ENCODE measurements at regions not wholly inside any gene's neighbourhood (a gene's known extent, or its start where the extent isn't known, plus 50 kb on each side); places are given as distances from the start of the nearest gene placed in this dataset.

DNA sequence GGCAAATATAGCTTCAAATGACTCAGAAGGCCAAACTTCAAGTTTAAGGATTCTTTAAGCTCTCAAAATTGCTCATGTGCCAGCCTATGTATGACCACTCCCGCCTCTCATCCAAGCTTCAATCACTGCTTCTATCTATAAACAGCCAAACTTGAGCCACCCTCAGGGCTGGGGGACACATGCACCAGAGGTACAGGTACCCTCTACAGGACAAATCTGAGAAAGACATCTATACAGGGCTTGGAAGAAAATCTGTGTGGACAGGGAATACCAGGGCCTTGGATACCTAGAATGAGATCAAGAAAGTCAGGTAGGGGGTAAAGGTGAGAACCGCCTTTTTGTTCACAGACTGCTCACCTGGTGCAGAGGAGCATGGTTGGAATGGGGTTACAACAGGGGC lies 217.9 kb downstream of the ATPSCKMT start:
- Histone ChIP-seq H4K91ac (ENCODE audit: insufficient read length, low read depth, low read length) (no peak overlapping the region), H3K27me3 (ENCODE audit: insufficient read depth, low read length) (no peaks in the 10 kb centered on the region), H2BK5ac (ENCODE audit: insufficient read length, low read length) (no peak overlapping the region), H3K9ac (ENCODE audit: extremely low read depth, insufficient read length, low read length) (no peak overlapping the region), H3K79me2 (ENCODE audit: insufficient read depth, low read length) (no peaks in the 10 kb centered on the region), H3K27ac (ENCODE audit: insufficient read length, low read depth, low read length) (no peak overlapping the region), H2AK5ac (ENCODE audit: insufficient read length, low read length) (no peak overlapping the region), H3K4ac (ENCODE audit: low read depth, low read length) (no peak overlapping the region), H3K9me3 (ENCODE audit: control insufficient read depth, low read depth, low read length) (no peaks in the 10 kb centered on the region), H3K23ac (ENCODE audit: insufficient read length, low read depth, low read length) (no peak overlapping the region), H3T11ph (ENCODE audit: low read length) (no peak overlapping the region), H2BK20ac (ENCODE audit: low read depth, low read length, poor library complexity, severe bottlenecking) (no peak overlapping the region), H3K4me2 (ENCODE audit: insufficient read depth, insufficient read length, low read length) (no peak overlapping the region), H2BK120ac (ENCODE audit: low read depth, low read length, poor library complexity, severe bottlenecking) (no peak overlapping the region), H2BK15ac (ENCODE audit: low read depth, low read length) (no peak overlapping the region), H2BK12ac (ENCODE audit: insufficient read length, low read depth, low read length) (no peak overlapping the region), H2AFZ (ENCODE audit: low read length) (no peak overlapping the region), H3K56ac (ENCODE audit: insufficient read length, low read depth, low read length) (no peak overlapping the region), H4K5ac (ENCODE audit: insufficient read length, low read depth, low read length) (no peak overlapping the region), H3K23me2 (ENCODE audit: insufficient read length, low read depth, low read length, poor library complexity, severe bottlenecking) (no peaks in the 10 kb centered on the region), H4K20me1 (ENCODE audit: control insufficient read depth, insufficient read depth, insufficient read length) (no peaks in the 10 kb centered on the region), H3K4me1 (ENCODE audit: insufficient read depth, low read length) (no peaks in the 10 kb centered on the region), H3K79me1 (ENCODE audit: insufficient read depth, low read depth, low read length, poor library complexity, severe bottlenecking) (no peaks in the 10 kb centered on the region), H4K8ac (replicated peaks; ENCODE audit: insufficient read length, low read depth, low read length) (no peak overlapping the region), H3K18ac (ENCODE audit: insufficient read length, low read depth, low read length) (no peak overlapping the region), H3K14ac (ENCODE audit: insufficient read depth, low read length) (no peak overlapping the region)
- WGBS (ENCODE audit: extremely low coverage, insufficient read length, low lambda C conversion rate), result no CpG with 5 or more reads among the region's 2 CpGs
- Mint-ChIP-seq H3K27ac (no peak overlapping the region), H3K9me3 (peaks cover 0 to 6% of the 10 kb centered on the region in 2 experiments; a peak in 3 of 5 replicates), H3K27me3 (ENCODE audit: low read depth) (no peaks in the 10 kb centered on the region), H3K4me3 (no peak overlapping the region), H3K36me3 (ENCODE audit: insufficient read depth in 1 of 3, low read depth in 3 of 3) (no peaks in the 10 kb centered on the region; a peak in 1 of 7 replicates), H3K4me1 (peaks cover 0 to 3% of the 10 kb centered on the region in 2 experiments; a peak in 1 of 4 replicates)
- TF ChIP-seq, protein P1, sequence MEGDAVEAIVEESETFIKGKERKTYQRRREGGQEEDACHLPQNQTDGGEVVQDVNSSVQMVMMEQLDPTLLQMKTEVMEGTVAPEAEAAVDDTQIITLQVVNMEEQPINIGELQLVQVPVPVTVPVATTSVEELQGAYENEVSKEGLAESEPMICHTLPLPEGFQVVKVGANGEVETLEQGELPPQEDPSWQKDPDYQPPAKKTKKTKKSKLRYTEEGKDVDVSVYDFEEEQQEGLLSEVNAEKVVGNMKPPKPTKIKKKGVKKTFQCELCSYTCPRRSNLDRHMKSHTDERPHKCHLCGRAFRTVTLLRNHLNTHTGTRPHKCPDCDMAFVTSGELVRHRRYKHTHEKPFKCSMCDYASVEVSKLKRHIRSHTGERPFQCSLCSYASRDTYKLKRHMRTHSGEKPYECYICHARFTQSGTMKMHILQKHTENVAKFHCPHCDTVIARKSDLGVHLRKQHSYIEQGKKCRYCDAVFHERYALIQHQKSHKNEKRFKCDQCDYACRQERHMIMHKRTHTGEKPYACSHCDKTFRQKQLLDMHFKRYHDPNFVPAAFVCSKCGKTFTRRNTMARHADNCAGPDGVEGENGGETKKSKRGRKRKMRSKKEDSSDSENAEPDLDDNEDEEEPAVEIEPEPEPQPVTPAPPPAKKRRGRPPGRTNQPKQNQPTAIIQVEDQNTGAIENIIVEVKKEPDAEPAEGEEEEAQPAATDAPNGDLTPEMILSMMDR (conservative IDR thresholded peaks at IDR 0.05), result no peak; the same call in 1 of the 3 replicates
- DNase-seq, result no peak
